ENCODE measurements at regions not wholly inside any gene's neighbourhood (a gene's known extent, or its start where the extent isn't known, plus 50 kb on each side); places are given as distances from the start of the nearest gene placed in this dataset.

DNA sequence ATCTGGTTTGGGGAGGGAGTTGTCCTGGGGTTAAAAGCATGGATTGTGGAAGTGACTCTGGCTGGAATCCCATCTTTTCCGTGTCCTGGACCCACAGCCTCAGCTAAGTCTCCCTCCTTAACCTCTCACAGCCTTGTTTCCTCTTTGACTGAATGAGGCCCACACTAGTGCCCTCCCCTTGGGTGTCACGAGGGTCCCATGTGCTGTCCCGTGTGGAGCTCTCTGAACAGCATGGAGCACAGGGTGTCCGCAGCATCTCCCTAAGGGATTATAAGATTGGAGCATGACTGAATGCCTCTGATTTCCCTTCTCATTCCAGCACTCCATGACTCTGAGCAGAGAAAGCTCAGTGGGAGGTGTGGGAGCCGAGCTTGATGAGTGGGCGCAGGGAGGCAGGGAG is 182.5 kb downstream of the TEX29 start:
- no peak for DNase-seq

DNA sequence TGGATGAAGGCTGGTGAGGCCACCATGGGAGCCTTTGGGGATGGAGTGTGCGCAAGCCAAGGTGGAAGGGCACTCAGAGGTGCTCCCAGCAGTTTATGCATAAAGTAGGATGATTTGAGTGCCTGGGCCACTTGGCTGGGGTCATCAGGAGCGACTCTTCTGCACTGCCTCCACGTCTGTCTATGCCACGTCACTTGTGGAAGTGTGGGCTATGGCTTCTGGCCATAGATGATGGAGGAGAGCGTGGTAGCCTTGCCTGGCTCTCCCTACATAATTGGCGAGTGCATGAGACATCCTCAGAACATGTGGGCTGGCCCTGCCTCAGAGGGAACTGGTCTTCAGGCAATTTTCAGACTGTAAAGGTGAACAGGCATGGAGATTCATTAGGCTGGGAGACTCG is 182.9 kb downstream of the TEX29 start:
- no peak for DNase-seq

DNA sequence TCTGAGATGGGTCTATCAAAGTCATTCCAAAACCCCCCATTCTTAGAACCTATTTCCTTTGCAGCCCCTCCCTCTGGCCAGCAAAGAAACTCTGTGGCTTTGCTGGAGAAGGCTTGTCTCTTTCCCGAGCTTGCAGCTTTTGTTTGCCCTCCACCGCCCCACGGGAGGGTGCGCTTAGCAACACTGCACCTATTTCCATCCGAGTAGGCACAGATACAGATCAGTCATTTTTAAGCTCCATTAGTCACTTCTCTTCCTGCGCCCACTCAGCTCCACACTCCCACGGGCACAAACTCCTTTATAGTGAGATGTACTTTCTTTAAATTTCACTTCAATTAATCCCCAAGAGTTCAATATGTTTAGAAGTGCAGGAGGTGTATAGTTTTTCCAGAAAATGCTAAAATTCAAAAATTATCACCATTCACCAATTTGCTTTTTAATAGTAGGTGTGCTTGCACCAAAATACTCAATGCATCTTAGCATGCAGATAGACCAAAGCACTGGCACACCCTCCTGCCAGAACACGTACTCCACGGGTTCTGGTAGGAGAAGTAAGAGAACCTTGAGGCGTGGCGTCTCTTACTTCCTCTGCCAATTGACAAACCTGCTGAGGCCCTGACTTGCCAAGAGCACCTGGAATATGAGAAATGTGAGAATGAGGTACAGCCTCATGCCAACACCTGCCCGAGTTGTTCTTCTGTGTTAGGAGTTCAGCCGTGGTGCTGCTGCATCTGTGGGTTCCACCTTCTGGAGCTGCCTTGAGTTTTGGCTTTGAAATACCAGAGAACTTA is 183.7 kb downstream of the TEX29 start:
- DNase-seq: no peak

DNA sequence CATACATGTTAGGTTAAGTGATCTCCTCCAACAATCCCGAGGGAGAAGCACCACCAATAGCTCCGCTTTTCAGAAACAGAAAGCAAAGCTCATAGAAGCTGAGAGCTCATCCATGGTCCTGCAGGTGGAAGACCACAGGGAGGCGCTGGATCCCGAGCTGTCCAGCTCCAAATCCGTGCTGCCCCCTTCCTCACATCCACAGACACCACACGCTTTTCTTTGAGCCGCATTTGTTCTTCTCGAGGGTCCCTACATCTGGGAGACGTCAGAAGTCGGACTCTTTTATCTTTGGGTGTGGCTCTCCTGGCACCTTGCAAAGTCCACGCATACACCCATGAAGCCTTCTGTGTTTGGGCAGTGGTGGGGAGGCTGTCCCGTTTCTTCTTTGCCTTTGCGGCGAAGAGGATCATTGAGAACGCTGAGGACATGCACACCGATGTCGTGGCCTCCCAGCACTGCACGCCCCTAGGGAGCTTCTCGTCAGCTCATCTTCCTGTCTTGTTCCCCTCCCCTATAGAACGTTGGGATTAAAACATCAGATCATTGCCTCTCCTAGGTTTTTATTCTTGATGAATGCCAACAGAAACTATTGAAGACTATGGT is 184.8 kb downstream of the TEX29 start:
- no peak for DNase-seq

DNA sequence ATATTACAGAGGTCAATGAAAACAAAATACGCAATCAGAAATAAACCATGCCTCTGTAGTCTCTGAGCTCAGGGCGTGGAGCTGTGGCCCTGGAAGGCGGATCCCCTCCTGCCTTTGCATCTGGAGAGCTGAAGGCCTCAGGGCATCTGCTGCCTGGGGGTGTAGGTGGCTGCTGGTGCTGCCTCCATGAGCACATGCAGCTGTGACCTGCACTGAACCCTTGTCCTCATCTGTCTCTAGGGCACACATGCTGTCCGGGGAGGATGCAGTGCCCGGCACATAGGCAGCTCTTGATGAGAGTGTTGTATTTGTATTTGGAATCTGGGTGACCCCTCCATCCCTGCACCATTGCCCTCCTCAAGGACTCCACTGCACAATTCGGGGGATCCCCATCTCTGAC is 185.7 kb downstream of the TEX29 start:
- no peak for DNase-seq

DNA sequence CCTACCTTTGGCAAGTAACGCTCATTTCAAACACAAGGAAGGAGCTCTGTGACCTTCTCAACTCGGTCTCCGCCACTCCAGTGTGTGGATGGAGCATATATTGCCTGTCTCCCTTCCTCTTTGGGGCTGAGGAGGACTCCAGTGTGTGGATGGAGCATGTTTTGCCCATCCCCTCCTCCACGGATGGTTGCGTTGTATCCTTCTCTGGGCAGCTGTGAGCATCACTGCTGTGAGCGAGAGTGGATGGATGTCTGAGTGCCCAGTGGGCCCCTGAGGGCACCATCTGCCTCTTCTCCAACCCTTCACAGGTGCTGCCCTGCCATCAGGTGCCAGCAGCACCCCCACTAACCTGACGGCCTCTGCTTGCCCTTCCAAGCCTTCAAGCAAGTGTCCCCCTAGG is 186.2 kb downstream of the TEX29 start:
- DNase-seq: no peak

DNA sequence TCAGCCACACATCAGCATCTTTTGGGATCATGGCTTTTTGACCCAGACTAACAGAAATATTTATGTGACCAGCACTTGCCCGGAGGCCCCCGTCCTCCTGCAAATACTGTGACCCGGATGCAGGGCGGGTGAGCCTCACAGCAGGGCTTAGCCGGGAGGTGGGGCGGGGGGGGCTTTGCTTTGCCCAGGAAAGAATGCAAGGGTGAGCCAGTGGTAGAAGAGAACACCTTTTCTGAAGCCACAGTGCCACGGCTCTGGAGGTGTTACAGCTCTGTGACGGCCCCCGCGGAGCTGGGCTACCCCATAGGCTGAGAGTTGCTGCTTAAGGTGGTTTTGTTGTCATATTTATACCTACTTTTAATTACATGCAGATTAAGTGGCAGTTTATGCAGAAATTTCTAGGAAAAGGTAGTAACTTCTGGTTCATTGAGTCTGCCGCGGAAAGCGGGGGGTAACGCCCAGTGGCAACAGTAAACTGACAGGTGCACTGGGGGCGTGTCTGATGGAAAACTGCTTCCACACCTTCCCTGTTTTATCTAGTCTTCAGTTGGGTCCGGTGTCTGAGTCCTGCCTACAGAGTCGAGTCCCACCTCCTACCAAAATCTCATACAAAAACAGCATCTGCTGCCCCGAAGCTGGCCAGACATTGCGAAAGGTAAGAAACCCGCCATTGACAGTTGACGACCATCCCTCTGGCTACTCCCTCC is 187.9 kb downstream of the TEX29 start:
- DNase-seq: no peak

DNA sequence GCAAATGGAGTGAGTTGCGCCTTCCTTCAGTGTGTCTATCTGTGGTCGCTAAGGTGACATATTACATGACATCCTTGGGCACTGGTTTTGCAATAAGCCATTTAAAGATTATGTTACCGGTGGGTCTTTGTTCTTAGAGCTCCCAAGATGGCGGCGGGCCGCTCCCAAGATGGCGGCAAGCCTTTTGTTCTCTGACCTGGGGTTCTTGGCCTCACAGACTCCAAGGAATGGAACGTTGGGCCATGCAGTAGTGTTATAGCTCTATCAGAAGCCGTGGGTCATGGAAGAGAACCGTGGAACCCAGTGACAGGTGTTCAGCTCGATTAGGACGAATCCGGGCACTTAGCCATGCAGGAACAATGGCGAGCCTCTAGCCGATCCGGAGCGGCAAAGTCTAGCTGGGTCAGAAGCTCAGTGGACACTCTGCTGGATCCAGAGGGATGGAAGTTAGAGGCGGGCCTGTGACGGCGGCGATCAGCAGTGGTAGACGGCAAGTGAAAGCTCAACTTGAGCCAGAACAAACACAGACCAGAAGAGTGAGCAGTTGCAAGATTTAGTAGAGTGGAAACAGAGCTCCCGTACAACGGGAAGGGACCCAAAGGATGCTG is 188.6 kb downstream of the TEX29 start:
- DNase-seq: no peak

DNA sequence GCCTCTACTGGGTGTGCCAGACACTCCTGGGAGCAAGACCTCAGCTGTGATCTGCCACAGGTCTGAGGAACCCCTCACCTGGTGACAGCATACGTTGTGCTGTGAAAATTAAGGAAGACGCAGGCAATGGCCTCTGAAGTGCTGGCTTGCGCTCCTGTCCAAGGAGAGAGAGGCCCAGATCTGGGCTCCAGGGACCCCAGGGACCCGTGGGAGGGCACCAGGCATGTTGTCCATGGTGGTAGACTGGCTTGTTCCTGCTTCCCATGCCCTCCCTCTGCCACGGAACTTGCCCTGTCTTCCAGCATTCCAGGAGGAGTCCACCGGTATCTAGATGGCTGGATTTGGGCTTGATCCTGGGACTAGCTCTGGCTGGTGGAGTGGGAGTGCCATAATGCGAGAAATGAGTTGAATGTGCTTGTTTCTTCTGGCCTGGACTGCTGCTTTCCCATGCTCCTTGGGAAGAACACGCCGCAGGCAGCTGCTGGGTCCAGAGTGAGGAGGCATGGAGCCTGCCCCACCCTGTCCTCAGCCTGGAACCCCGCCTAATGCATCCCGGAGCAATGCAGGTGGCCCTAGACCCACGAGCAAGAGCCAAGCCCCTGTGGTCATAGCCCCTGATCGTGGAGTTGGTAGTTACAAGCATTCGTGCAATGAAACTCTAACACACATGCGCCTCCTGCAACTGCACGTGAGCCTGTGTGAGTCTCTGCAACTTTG is 190.2 kb downstream of the TEX29 start:
- DNase-seq: no peak

DNA sequence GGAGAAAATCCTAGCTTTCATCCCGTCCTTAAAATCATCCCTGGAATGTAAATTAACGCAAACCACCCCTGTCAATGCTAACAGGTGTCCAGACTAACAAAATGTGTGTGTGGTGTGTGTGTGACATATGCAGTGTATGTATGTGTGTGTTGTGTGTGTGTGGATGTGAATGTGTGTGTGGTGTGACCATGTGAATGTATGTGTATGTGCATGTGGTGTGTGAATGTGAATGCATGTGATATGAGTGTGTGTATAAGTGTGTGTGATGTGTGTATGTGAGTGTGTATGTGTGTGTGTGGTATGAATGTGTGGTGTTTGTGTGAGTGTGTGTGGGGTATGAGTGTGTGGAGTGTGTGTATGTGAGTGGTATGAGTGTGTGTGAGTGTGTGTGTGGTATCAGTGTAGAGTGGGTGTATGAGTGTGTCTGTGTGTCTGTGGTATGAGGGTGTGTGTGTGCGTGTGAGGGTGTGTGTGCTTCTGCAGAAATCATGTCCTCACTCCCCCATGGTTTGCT is 190.8 kb downstream of the TEX29 start:
- DNase-seq: no peak

DNA sequence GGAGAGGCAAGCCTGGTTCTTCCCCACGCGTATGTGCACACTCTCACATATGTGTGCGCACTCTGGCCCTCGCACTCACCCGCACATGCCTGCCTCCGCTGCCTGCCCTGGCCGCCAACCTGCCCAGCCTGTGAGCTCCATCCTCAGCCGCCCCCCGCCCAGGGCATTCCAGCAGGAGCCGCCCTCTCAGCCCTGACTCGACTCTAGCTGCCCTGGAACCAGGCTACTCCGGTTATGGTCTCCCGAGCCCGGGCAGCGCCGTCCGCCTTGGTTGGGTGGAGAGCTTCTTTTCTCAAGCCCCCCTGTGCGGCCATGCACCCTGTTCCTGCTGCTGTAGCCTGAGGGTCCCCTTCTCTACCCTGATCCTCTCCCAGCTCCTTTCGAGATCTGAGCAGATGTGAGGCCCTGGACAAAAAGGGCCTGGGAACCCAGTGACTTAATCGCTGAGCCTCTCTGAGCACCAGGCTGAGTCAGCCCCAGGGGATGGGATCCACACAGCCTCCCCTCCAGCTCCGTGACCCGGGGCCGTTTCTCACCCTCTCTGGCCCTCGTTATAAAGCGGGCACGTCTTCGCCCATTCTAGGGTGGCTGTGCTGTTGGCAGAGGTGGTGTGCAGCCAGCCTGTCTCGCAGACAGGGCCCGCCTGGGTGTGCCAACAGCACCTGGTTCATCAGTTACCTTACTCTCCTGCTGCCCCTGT is 191.5 kb downstream of the TEX29 start:
- DNase-seq: no peak

DNA sequence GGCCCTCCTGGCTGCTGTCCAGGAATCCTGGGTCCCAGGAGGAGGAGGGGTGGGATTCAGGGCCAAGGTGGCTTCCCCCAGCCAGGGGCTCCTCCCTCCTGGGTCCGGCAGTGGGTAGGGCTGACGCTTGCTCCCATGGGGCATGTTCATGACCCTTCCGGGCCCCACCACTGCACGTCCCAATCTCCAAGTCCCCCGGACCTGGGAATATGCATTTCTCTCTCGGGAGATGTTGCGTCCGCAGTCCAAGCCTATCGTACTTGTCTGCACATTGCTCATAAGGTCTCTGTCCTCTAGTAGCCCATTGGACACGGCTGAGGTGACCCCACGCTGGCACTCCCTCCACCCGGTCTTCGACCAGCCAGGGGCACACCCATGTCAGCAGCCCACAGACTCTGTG is 192.3 kb downstream of the TEX29 start:
- DNase-seq: no peak

DNA sequence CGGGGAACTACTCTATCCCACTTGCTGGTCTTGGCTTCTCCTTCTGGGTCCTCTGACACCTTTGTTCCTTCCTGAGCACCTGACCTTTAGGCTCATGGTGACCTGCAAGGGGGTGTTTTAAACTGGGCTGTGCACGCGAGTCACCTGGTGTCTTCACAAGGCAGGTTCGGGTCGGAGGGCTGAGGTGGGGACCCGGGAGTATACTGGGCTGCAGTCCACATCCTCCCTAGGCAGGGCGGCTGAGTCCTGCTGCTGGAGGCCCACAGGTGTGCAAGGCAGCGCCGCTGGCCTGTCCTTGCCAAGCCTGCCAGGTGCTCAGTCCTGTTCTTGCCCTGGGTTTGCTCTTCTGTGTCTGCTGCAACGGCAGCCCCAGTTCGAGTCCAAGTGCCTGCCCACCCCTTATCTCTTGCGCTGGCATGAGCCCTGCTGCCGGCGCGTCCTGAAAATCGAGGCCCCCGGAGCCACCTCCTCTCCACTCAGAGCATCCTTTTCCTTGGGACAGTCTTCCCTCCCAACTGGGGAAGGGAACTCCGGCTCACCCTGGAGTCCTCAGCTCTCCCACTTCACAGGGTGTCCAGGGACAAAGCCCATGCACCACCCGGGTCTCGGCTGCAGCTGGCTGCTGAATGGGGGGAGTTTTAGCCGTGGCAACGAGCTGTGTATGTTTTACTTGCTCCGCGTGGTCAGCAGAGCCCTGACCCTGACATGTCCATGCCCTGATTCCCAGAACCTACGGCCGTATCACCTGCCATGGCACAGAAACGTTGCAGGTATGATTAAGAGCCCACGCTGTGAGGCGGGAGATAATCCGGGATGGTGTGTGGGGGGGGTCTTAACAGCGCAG is 193.5 kb downstream of the TEX29 start:
- no peak for DNase-seq

DNA sequence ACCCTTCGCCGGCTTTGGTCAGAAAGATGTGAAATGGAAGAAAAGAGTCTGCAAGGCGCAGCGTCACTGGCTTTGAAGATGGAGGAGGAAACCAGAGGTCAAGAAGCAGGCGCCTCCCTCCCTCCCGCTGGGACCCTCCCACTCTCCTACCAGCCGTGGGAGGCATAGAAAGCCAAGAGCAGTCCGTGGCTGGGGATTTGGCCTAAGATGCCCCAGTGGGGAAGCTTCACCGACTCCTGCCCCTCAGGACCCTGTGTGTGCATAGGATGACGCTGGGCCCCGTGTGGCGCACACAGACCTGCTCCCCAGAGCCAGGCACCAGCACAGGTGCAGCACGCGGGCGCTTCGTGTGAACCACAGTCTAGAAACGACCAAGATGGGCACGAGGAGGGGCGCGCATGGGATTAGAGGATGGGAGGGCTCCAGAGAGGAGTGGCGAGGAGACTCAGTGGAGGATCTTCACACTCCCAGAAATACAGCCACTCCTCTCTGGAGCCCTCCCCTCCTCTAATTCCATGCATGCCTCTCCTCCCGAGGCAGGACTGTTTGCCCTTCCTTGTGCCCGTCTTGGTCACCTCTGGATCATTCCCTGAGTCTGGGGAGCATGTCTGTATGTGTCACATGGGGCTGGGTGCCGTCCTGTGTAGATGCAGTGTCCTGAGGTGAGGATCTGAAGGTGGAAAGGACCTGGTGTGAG is 194.3 kb downstream of the TEX29 start:
- DNase-seq: no peak

DNA sequence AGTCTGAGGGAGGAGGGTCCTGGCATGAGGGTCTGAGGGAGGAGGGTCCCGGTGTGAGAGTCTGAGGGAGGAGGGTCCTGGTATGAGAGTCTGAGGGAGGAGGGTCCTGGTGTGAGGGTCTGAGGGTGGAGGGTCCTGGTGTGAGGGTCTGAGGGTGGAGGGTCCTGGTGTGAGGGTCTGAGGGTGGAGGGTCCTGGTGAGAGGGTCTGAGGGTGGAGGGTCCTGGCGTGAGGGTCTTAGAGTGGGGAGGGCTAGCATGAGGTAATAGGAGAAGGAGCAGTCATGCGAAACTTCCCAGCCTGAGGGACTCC is 194.8 kb downstream of the TEX29 start:
- DNase-seq: no peak

DNA sequence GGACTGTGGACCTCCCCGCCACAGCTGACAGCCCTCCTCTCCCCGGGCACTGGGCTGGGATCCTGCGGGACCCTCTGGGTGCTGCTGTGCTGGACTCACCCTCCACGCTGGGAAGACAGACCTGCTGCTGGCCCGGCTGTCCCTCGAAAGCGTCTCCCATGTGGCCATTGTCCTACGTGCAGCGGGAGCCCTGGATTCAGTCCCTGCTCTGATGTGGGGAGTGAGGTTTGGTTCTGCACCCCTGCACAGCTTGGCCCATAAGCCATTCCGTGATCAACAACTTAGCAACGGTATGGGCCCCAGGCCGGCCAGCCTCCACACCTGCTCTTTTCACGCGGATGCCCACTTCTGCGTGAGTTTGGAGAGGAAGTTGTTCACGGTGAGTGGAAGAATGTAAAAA is 195.2 kb downstream of the TEX29 start:
- no peak for DNase-seq

DNA sequence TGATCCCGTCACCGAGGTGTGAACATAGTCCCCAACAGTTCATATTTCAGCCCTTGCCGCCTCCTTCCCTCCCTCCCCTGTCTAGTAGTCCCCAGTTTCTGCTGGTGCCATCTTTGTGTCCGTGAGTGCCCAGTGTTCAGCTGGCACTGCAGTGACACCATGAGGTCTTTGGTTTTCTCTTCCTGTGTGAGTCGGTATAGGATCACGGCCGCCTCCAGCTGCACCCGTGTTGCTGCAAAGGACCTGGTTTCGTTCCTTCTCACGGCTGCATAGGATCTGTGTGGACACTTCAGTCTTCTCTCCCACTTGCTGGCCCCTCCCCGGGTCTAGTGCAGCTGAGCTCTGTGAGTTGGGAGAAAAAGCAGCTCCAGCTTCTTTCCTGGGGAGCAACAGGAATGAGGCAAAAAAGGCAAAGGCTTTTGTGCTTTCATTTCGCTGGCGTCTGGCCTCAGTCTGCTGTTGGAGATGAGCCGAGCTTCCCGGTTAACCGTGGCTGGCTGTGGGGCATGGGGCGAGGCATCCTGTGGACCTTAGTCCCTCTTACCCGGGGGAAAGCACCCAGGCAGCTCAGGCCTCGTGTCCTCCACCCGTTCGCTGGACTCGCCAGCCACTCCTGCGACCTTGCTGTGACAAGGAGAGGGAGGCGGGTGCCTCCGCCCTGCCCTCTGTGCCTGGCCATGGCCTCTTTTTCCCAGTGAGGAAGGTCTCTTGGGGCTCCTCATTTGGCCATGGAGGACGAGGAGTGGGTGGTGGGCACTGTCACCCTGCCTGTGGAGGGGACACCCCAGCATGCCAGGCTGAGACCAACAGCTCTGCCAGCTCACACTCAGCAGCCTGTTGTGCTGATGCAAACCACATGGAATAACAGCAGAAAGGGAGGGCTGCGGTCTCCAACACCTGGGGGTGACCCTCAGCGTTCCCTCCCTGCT is 196.5 kb downstream of the TEX29 start:
- DNase-seq: no peak

DNA sequence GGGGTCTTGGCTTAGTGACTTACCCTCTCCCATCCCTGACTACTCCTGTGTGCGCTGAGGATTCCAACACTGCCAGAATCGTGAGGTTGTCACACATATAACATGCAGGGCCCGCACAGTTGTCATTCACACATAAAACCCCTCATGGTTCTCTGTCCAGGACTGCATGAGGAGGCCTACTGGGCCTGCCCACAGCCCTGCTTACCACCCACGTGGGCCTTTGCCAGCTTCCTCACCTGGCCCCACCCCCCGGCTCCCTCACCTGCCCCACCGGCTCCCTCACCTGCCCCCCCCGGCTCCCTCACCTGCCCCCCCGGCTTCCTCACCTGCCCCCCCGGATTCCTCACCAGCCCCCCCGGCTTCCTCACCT is 197.2 kb downstream of the TEX29 start:
- DNase-seq: no peak

DNA sequence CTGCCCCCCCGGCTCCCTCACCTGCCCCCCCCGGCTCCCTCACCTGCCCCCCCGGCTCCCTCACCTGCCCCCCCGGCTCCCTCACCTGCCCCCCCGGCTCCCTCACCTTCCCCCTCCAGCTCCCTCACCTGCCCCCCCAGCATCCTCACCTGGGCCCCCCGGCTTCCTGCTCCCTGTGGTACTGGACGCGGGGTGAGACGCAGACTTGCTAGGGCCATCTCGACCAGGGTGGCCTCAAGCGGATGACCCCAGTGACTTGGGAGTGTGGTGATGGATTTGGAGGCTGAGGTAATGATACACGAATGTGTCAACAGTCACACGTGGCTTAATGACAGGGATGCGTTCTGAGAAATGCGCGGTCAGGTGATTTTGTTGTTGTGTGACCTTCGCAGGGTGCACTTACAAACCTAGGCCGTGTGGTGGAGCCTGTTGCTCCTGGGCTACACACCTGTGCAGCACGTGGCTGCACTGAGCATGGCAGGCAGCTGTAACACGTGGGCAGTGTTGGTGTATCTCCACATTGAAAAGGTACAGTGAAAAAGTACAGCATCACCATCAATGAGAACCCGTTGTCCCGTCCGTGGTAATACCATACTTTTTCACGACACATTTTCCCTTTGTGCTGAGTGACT is 197.8 kb downstream of the TEX29 start:
- no peak for DNase-seq

Data from fibroblast of skin of right biceps (primary cell).